GM20431 (cell line): ENCODE measurements at regions not wholly inside any gene's neighbourhood (a gene's known extent, or its start where the extent isn't known, plus 50 kb on each side); places are given as distances from the start of the nearest gene placed in this dataset.
"Not testable (repeated sequence)": the region's sequence is repeated elsewhere in the genome, so short reads cannot be mapped to it uniquely, and the experiment has no call there.

Source experiments
- in situ Hi-C: fragments of 300-500 bp; cut with MseI, MboI; formaldehyde crosslinking; loops from one replicate; pipeline ENCODE4 v1.15.0; 2020; ENCODE audit warnings: low sequenced_read_pairs; ENCODE audit not compliant: unreplicated experiment

DNA sequence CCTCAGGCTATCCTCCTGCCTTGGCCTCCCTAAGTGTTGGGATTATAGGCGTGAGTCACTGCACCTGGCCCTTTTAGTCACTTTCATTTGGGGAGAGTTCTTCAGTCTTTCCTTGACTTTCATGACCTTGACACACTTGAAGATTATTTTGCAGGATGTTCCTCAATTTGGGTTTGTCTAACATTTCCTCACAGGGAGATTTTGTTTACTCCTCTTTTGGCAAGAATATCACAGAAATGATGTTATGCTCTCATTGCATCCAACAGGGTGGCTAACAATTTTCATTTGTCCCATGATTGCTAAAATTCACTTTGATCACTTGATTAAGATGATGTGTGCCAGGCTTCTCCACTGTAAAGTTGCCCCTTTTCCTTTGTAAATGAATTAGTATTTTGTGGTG lies 164.0 kb downstream of the ADSS2 start:
- in situ Hi-C loops: loop anchor here (25.0 kb wide), 2 partner anchors 550 to 950 kb away; no protein-coding TSS in a partner anchor

DNA sequence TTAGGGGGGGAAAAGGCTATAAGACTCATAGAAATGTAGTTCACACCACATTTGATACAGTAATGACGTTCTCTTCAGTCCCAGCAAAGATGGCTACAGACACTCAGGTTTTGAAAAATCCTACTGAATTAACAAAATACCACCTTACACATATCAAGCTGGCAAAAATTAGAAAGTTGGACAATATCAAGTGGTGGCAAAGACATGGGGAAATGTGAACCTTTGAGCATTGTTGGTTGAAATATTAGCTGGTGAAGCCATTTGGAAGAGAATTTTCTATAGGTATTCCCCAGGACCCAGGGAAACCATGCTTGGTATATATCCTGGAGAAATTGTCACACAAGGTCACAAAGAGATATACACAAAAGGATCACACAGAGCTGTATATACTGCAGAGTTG lies 163.0 kb downstream of the ADSS2 start:
- in situ Hi-C loops: loop anchor here (25.0 kb wide), 2 partner anchors 551 to 951 kb away; no protein-coding TSS in a partner anchor

DNA sequence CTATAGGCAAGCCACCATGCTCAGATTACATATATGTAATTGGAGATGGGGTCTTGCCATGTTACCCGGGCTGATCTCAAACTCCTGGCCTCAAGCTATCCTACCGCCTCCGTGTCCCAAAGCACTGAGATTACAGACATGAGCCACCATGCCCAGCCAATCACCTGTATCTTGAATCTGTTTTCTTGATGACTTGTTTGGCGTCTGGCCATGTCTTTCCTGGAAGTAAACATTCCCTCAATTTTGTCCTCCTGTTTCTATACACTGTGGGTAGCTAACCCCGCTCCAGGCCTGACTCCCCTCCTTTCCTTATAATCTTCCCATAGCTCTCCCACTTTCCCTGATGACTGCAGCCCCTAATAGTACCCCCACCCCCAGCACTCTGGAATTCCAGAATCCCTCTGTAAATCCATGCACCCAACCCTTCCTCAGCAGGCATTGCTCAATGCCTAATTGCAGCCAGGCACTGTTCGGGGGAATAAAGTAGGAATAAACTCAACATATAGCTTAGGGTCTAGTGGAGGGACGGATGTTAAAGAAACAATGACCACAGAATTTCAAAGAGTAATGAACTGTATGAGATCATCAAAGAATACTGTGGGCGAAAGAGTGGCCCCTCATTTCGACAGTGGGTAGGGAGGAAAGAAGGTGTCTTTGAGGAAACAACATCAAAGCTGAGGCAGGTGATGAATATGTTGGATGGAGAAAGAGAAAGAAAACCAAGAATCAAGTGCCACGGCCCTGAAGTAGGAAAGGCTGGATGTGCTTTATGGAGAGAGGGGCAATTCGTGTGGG lies 161.5 kb downstream of the ADSS2 start:
- in situ Hi-C loops: loop anchor here (25.0 kb wide), 2 partner anchors 553 to 953 kb away; no protein-coding TSS in a partner anchor

- in situ Hi-C loops: loop anchor here (25.0 kb wide), 2 partner anchors 554 to 954 kb away; no protein-coding TSS in a partner anchor
Measured at GRCh38 chr1:244291236-244292201, 160.2 kb downstream of the ADSS2 start.

DNA sequence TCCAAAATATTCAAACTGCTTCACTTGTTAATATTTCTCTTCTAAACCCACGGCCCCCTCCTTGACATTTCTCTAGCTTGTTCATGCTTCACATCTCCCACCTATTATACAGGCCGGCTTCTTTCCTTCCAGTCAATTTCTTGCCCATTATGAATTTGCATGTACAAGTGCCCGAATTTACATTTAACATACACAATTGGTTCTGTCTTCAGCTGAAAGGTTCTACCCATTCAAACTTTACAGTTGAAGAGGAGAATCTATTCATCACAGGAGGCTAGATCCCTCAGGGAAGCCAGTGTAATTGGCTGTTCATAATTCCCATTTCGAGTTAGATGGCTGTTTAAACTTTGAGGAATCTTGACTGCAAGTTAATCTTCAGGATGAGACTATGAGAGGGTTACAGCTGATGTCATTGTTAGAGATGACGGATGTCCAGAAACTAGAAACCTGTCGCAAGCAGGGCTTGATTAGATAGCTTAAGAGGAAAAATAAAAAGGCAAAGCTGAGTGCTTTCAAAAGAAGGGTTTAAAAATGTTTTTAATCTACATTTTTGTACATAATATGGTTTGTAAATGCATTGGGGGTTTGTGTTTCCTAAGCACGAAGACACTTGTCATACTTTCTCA lies 157.0 kb downstream of the ADSS2 start:
- in situ Hi-C loops: loop anchor here (25.0 kb wide), 2 partner anchors 557 to 957 kb away; no protein-coding TSS in a partner anchor

GRCh38 chr1:244296003-244296402 lies 155.7 kb downstream of the ADSS2 start:
- in situ Hi-C loops: loop anchor here (25.0 kb wide), 2 partner anchors 559 to 959 kb away; no protein-coding TSS in a partner anchor

DNA sequence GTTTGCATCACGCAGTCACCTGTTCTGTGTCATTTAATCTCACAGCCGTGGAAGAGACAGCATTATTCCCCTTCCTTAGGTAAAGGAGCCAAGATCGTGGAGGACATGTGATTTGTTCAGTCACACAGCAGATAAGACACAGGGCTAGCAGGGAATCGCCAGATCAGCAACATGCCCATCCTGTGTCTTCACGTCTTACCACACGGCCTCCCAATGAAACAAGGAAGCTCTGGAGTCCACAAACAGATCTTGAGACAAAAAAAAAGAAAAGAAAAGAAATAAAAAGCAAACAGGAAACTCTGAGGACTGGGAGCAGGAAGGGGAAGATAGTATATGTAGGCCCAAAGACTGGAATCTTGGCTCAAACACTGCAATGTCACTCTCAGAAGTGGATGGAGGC lies 155.3 kb downstream of the ADSS2 start:
- in situ Hi-C loops: loop anchor here (25.0 kb wide), 2 partner anchors 559 to 959 kb away; no protein-coding TSS in a partner anchor

DNA sequence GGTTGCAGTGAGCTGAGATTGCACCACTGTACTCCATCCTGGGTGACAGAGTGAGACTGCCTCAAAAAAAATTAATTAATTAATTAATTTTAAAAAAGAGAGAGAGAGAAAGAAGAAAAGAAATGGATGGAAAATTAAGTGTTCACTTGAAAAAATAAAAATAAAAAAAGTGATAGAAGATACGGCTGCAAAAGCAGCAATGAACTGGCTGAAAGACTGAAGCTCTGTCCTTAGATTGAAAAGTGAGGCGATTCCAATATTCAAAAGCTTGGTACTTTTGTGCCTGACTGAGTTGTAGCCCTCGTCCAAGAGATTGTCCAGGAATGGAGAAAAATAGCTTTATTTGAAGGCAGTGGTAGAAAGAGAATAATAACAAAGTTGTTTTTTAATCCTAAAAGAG lies 154.6 kb downstream of the ADSS2 start:
- in situ Hi-C loops: loop anchor here (25.0 kb wide), 2 partner anchors 560 to 960 kb away; no protein-coding TSS in a partner anchor

DNA sequence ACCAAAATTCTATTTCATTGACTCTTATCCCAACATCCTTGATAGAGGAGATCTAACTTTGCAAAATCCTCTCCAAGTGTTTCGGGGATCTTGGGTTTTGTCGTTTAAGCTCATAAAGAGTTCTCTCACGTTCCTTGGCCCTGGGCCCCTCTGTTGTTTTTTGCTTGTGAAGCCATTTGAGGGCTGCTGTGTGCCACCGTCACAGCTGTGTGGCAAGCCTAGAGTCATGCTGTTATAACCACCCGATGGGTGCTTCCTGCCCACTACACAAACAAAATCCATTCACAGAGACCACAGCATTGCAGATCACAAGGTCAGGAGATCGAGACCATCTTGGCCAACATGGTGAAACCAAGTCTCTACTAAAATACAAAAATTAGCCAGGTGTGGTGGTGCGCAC lies 154.1 kb downstream of the ADSS2 start:
- in situ Hi-C loops: loop anchor here (25.0 kb wide), 2 partner anchors 560 to 960 kb away; no protein-coding TSS in a partner anchor

GRCh38 chr1:244300029-244300375 lies 151.7 kb downstream of the ADSS2 start:
- in situ Hi-C loops: not testable (repeated sequence)

GRCh38 chr1:244301595-244302130 lies 150.0 kb downstream of the ADSS2 start:
- in situ Hi-C loops: no loop called here

DNA sequence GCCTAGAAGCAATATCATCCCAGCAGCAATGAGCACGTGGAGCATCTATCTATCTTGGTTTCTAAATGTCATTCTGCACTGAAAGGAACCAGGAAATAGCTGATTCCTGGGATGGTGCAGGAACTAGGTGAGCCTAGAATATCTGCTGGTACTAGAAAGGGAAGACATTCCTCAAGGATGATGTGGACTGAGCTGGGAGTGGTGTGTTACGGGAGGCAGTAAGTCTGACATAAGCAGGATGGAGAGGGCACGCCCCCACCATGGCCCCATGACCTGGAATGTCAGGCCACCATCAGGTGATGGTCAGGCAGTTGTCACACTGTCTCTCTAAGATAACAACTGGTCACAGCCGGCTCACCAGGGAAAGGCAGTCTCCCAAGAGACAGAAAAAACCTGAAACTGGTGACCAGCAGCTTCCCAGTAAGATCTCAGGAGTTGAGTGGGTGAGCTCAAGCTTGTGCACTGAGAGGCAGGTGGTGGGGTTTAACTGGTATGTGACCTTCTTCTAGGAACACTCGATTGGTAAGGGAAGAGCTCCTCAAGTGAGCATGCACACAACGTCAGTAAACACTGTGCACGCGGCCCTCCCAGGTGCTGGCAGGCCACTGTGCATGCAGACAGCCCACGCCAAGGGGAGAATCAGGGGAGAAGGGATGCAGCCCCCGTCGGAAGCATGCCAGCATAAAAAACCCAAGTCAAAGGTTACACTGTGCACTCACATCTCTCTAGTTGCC lies 148.7 kb downstream of the ADSS2 start:
- in situ Hi-C loops: no loop called here

DNA sequence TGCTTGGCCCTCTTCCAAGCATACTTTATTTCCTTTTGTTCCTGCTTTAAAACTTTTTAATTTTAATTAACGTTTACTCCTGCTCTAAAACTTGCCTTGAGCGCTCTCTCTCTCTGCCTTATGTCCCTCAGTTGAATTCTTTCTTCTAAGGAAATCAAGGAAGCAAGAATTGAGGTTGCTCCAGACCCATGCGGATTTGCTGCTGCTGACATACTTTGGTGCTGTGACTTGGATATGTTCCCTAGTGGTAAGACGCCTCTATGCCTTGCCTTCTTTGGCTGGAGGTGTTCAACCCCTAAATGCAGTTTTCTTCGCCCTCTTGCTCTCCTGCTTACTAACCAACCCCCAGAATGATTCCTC lies 148.1 kb downstream of the ADSS2 start:
- in situ Hi-C loops: no loop called here

- in situ Hi-C loops: no loop called here
Measured at GRCh38 chr1:244304156-244304555, 147.6 kb downstream of the ADSS2 start.

- in situ Hi-C loops: no loop called here
Measured at GRCh38 chr1:244304656-244305055, 147.1 kb downstream of the ADSS2 start.

DNA sequence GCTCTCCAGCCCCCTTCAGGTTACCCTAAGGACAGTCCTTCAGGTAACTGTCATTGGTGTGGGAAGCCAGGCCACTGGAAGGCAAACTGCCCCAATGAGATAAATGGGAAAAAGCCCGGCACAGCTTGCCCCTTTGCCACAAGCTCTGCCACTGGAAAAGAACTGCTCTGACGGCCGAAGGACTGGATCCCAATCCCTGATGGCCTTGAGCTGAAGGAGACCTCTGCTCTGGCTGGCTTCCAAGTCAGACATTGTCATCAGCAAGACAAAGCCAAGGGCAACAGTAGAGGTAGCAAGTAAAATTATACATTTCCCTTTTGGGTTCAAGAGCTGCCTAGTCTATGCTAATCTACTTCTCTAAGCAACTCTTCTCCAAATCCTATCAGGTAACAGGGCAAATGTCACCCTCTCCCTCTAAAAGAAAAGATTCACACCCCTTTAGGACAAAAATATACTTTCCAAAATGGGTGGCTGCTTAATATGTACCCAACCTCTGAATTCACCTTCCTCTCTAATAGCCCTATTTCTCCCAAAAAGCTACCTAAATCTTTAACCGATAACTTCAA lies 145.8 kb downstream of the ADSS2 start:
- in situ Hi-C loops: no loop called here

GRCh38 chr1:244306544-244306943 lies 145.2 kb downstream of the ADSS2 start:
- in situ Hi-C loops: no loop called here

DNA sequence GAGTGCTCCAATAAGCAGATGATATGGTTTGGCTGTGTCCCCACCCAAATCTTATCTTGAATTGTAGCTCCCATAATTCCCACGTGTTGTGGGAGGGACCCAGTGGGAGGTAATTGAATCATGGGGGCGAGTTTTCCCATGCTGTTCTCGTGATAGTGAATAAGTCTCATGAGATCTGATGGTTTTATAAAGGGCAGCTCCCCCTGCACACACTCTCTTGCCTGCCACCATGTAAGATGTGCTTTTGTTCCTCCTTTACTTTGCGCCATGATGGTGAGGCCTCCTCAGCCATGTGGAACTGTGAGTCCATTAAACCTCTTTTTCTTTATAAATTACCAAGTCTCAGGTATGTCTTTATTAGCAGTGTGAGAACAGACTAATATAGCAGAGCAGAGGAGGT lies 142.5 kb downstream of the ADSS2 start:
- in situ Hi-C loops: not testable (repeated sequence)
